Ovary (tissue), 3 donors: ENCODE measurements at regions not wholly inside any gene's neighbourhood (a gene's known extent, or its start where the extent isn't known, plus 50 kb on each side); places are given as distances from the start of the nearest gene placed in this dataset.

Source experiments
- CTCF ChIP-seq, 3 donors: fragments of 450-650 bp in 2 of 3; fragments of 200-600 bp in 1 of 3; IDR thresholded peaks; one replicate each; pipeline versions ENCODE4 v1.5.1 to v1.8.0; 2016 to 2022; ENCODE audit warnings: antibody characterized with exemption in 3 of 3, mild to moderate bottlenecking in 1 of 3
- EP300 ChIP-seq: sonication (generic); formaldehyde crosslinking; IDR thresholded peaks from one replicate; pipeline ENCODE4 v1.6.1; 2017; ENCODE audit warnings: antibody characterized with exemption
- POLR2A ChIP-seq: fragments of 450-650 bp; IDR thresholded peaks from one replicate; pipeline ENCODE4 v1.6.1; 2017; ENCODE audit warnings: antibody characterized with exemption, mild to moderate bottlenecking, moderate library complexity
- donor health status: DM: no; HTN: no; CAD: no.

DNA sequence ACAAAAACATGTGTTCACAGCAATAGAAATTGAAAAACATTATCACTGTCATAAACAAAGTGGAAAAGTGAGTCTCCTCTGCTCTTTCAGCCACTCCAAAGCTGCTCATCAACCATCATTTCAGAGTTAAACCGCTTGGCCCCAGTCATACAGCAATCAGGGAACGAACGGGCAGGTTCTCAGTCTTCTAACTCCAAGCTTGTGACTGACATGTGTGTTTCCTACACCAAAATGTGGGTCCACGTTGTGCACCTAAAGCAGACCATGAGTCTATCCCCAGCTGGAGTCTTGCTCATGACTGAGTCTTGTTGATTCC, 582.6 kb upstream of the ID2 start:
- no peak for TF ChIP-seq EP300
- no peak for TF ChIP-seq CTCF (IDR thresholded peaks at IDR 0.05)
- no peak for TF ChIP-seq POLR2A
